Kidney (tissue), 13 donors: ENCODE measurements at regions not wholly inside any gene's neighbourhood (a gene's known extent, or its start where the extent isn't known, plus 50 kb on each side); places are given as distances from the start of the nearest gene placed in this dataset.

Source experiments
- DNase-seq, 5 donors: peaks; one replicate each; pipeline ENCODE4 v3.0.0-alpha.2; 2013 to 2020
- FAIRE-seq: peaks from 2 replicates; lab custom pipeline; 2012; peaks lifted over from hg19 to GRCh38; lab: Jason Lieb, UNC
- H3K27ac ChIP-seq, 2 donors: one replicate each; pipeline ENCODE4 v1.7.0; 2013; ENCODE audit warnings: low read depth in 2 of 2, low read length in 2 of 2, inconsistent platforms in 1 of 2
- H3K27me3 ChIP-seq: one replicate; pipeline ENCODE4 v1.7.1; 2013; ENCODE audit warnings: low read length, inconsistent platforms; ENCODE audit not compliant: control insufficient read depth, insufficient read depth
- H3K36me3 ChIP-seq, 3 donors: one replicate each; pipeline versions ENCODE4 v1.7.0 to v1.7.1; 2013; ENCODE audit warnings: low read length in 3 of 3, control low read depth in 1 of 3, inconsistent platforms in 1 of 3; ENCODE audit not compliant: insufficient read depth in 3 of 3, control insufficient read depth in 2 of 3
- H3K4me1 ChIP-seq, 3 donors: one replicate each; pipeline versions ENCODE4 v1.7.0 to v1.7.1; 2013; ENCODE audit warnings: low read length in 3 of 3, inconsistent platforms in 1 of 3, low read depth in 1 of 3; ENCODE audit not compliant: control insufficient read depth in 2 of 3, insufficient read depth in 2 of 3
- H3K4me3 ChIP-seq, 3 donors: one replicate each; pipeline versions ENCODE4 v1.7.0 to v1.8.1; 2013; ENCODE audit warnings: low read length in 3 of 3, control low read depth in 1 of 3, inconsistent platforms in 1 of 3
- H3K9ac ChIP-seq, 3 donors: one replicate each; pipeline versions ENCODE4 v1.7.0 to v1.7.1; 2013; ENCODE audit warnings: low read length in 3 of 3, control low read depth in 1 of 3, inconsistent platforms in 1 of 3
- H3K9me3 ChIP-seq, 3 donors: one replicate each; pipeline versions ENCODE4 v1.7.0 to v1.7.1; 2013; ENCODE audit warnings: low read length in 3 of 3, control low read depth in 1 of 3, inconsistent platforms in 1 of 3; ENCODE audit not compliant: control insufficient read depth in 2 of 3, insufficient read depth in 1 of 3
- intact Hi-C: fragments of 100-400 bp; cut with DNase I; formaldehyde crosslinking; loops from one replicate; pipeline ENCODE4 v1.11.1; 2022
- TF ChIP-seq, protein P1 (sequence below): IDR thresholded peaks from 3 replicates; pipeline ENCODE4 v1.5.1; 2012; ENCODE audit warnings: mild to moderate bottlenecking, moderate library complexity, borderline replicate concordance; ENCODE audit not compliant: insufficient read depth; ENCODE audit errors: extremely low read depth
- donor health status: control.
- donor health status: control.
- donor health status: control.
- donor health status: control.
- donor health status: control.
- donor health status: DM: yes; HTN: yes; CAD: no.
- donor health status: Normal renal cell carcinoma (clear cell type).

DNA sequence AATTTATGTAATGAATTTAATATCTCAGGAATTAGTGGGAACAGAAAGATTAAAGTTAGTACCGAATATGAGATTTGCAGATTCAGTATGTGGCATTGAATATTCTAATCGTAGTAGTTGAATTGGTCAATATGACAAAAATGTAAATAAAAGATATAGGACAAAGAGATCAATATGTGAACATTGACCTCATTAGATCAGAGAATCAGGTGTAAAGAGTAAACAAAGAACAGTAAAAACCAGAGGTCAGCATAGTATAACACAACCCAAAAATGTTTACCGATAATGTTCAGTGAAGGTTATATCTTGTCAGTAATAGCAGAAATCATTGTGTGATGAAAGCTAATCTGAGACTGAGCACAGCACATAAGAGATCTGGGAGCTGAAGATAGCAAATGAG, 152.0 kb downstream of the FAM83B start:
- H3K9me3 ChIP-seq, result no peaks in the 10 kb centered on the region
- no peaks in the 10 kb centered on the region for H3K36me3 ChIP-seq
- H3K4me1 ChIP-seq, result no peaks in the 10 kb centered on the region
- no peak for FAIRE-seq
- intact Hi-C loops, result no loop called here
- TF ChIP-seq, protein P1, sequence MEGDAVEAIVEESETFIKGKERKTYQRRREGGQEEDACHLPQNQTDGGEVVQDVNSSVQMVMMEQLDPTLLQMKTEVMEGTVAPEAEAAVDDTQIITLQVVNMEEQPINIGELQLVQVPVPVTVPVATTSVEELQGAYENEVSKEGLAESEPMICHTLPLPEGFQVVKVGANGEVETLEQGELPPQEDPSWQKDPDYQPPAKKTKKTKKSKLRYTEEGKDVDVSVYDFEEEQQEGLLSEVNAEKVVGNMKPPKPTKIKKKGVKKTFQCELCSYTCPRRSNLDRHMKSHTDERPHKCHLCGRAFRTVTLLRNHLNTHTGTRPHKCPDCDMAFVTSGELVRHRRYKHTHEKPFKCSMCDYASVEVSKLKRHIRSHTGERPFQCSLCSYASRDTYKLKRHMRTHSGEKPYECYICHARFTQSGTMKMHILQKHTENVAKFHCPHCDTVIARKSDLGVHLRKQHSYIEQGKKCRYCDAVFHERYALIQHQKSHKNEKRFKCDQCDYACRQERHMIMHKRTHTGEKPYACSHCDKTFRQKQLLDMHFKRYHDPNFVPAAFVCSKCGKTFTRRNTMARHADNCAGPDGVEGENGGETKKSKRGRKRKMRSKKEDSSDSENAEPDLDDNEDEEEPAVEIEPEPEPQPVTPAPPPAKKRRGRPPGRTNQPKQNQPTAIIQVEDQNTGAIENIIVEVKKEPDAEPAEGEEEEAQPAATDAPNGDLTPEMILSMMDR, result no peak
- no peak for DNase-seq
- no peak overlapping the region for H3K9ac ChIP-seq
- H3K4me3 ChIP-seq, result no peak overlapping the region
- no peak overlapping the region for H3K27ac ChIP-seq
- no peaks in the 10 kb centered on the region for H3K27me3 ChIP-seq

DNA sequence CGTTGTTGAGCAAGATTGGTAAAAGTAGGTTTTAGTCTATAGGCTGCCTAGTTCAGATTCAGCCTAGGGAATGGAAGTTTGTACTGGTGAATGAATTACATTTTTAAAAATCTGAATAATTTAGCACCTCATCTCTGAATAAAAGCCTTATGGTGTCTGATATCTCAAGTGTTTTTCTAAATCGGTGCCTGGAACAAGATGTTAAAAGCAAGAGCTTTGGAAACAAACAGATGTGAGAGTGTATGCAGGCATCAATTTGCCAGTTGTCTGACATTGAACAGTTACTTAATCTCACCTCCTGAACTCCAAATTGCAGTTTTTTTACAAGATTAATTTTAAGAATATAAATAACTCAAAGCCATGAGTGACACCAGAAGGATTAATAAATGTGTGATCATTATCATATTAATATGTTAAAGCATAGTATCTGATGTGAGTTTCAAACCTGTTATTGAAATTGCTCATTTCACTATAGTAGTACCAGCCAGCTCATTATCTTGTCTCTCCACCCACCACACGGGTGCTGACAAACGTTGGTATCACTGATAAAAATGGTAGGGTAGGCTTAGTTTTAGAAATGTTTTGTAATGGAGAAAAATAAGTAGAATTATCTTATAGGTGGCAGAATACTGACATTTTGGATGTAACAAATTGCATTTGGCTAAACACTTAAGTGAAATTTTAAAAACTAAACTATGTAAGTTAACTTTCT, 157.3 kb downstream of the FAM83B start:
- Histone ChIP-seq H3K27ac (no peak overlapping the region), H3K4me1 (no peaks in the 10 kb centered on the region), H3K9me3 (no peaks in the 10 kb centered on the region), H3K9ac (no peak overlapping the region), H3K27me3 (no peaks in the 10 kb centered on the region), H3K36me3 (no peaks in the 10 kb centered on the region), H3K4me3 (no peak overlapping the region)
- DNase-seq (no peak), FAIRE-seq (no peak)
- TF ChIP-seq, protein P1, result no peak
- intact Hi-C loops, result no loop called here

DNA sequence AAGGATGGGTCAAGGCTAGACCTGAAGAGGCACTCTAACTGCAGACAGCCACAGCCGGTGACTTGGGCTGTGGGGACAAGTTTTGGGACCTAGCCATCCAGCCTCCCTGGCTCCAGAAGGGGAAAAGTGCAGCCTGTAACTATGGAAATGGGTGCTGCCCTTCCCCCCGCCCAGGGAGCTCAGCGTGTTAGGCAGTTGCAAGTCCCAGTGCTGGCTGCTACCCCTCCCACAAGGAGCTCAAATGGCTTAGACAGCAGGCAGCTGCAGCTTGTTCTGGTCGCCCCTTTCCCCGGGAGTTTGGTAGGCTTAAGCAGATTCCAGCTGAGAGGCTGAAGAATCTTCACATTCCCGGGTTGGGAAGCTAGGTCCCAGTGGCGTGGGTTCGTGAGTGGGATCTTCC, 162.6 kb downstream of the FAM83B start:
- no peak overlapping the region for H3K4me3 ChIP-seq
- H3K9ac ChIP-seq, result no peak overlapping the region
- H3K27me3 ChIP-seq, result no peaks in the 10 kb centered on the region
- no peak for DNase-seq
- no peaks in the 10 kb centered on the region for H3K4me1 ChIP-seq
- no peaks in the 10 kb centered on the region for H3K9me3 ChIP-seq
- TF ChIP-seq, protein P1, result no peak
- H3K36me3 ChIP-seq, result no peaks in the 10 kb centered on the region
- no peak for FAIRE-seq
- H3K27ac ChIP-seq, result no peak overlapping the region
- intact Hi-C loops, result no loop called here

DNA sequence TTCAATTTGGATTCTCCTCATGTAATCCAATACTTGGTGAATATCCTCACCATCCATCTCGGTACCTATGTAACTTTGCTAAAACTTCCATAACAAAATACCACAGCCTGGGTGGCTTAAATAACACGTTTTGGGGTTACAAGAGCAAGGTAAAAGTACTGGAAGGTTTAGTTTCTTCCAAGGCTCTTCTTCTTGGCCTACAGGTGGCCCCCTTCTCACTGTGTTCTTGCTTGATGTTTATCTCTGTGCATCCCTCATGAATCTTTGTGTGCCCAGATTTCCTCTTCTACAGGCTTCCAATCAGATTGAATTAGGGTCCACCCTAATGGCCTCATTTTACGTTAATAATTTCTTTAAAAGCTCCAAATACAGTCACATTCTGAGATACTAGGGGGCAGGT, 163.3 kb upstream of the HCRTR2 start:
- intact Hi-C loops, result no loop called here
- Histone ChIP-seq H3K27ac (no peak overlapping the region), H3K4me1 (no peaks in the 10 kb centered on the region), H3K36me3 (no peaks in the 10 kb centered on the region), H3K4me3 (no peak overlapping the region), H3K9ac (no peak overlapping the region), H3K9me3 (no peaks in the 10 kb centered on the region), H3K27me3 (no peaks in the 10 kb centered on the region)
- FAIRE-seq, result no peak
- DNase-seq, result no peak
- TF ChIP-seq, protein P1, result no peak
